Immature natural killer cell (primary cell): ENCODE measurements at regions not wholly inside any gene's neighbourhood (a gene's known extent, or its start where the extent isn't known, plus 50 kb on each side); places are given as distances from the start of the nearest gene placed in this dataset.
"Not testable (repeated sequence)": the region's sequence is repeated elsewhere in the genome, so short reads cannot be mapped to it uniquely, and the experiment has no call there.

ENCODE experiments used
- DNase-seq, 3 donors: peaks; one replicate each; pipeline ENCODE4 v3.0.0; 2022; ENCODE audit warnings: mixed read lengths in 1 of 3
- H3K27ac Mint-ChIP-seq, 6 donors: one replicate each; pipeline ENCODE4 v1.8.0; 2020; ENCODE audit warnings: mixed read lengths in 6 of 6, mild to moderate bottlenecking in 5 of 6, inconsistent platforms in 4 of 6, moderate library complexity in 3 of 6
- H3K27me3 Mint-ChIP-seq, 3 donors: one replicate each; pipeline ENCODE4 v1.8.0; 2020 to 2021; ENCODE audit warnings: low read depth in 3 of 3, mild to moderate bottlenecking in 3 of 3, mixed read lengths in 3 of 3, moderate library complexity in 3 of 3, inconsistent platforms in 1 of 3
- H3K36me3 Mint-ChIP-seq, 3 donors: one replicate each; pipeline ENCODE4 v1.8.0; 2020; ENCODE audit warnings: mixed read lengths in 3 of 3, inconsistent platforms in 2 of 3, mild to moderate bottlenecking in 2 of 3
- H3K4me1 Mint-ChIP-seq, 2 donors: one replicate each; pipeline ENCODE4 v1.8.0; 2020; ENCODE audit warnings: inconsistent platforms in 2 of 2, mild to moderate bottlenecking in 2 of 2, mixed read lengths in 2 of 2, moderate library complexity in 1 of 2
- H3K4me3 Mint-ChIP-seq, 5 donors: one replicate each; pipeline ENCODE4 v1.8.0; 2020; ENCODE audit warnings: mild to moderate bottlenecking in 5 of 5, mixed read lengths in 5 of 5, inconsistent platforms in 3 of 5, moderate library complexity in 3 of 5
- H3K9me3 Mint-ChIP-seq, 6 donors: one replicate each; pipeline ENCODE4 v1.8.0; 2020; ENCODE audit warnings: mild to moderate bottlenecking in 6 of 6, mixed read lengths in 6 of 6, inconsistent platforms in 4 of 6, moderate library complexity in 3 of 6

- Mint-ChIP-seq H3K27me3 (peaks cover 0 to 2% (median 0%) of the 10 kb centered on the region in 3 donors), H3K9me3 (peaks cover 3 to 14% (median 9%) of the 10 kb centered on the region in 6 donors), H3K4me3 (no peak overlapping the region)
These were observed 481.9 kb upstream of the FOXG1 start for GRCh38 chr14:28284546-28285300.

GRCh38 chr14:28294834-28295440 is 471.6 kb upstream of the FOXG1 start:
- no peaks in the 10 kb centered on the region for H3K27me3 Mint-ChIP-seq
- H3K36me3 Mint-ChIP-seq = peaks cover 0 to 7% (median 0%) of the 10 kb centered on the region in 3 donors
- DNase-seq = no peak
- no peak overlapping the region for H3K4me3 Mint-ChIP-seq
- no peaks in the 10 kb centered on the region for H3K4me1 Mint-ChIP-seq
- no peak overlapping the region for H3K27ac Mint-ChIP-seq
- H3K9me3 Mint-ChIP-seq = peaks cover 24 to 77% (median 50%) of the 10 kb centered on the region in 6 donors

More at GRCh38 chr14:28284546-28285300, 481.9 kb upstream of the FOXG1 start:
- H3K4me1 Mint-ChIP-seq = no peaks in the 10 kb centered on the region
- H3K36me3 Mint-ChIP-seq = no peaks in the 10 kb centered on the region
- DNase-seq = no peak
- no peak overlapping the region for H3K27ac Mint-ChIP-seq

- H3K27me3 Mint-ChIP-seq = no peaks in the 10 kb centered on the region
- H3K27ac Mint-ChIP-seq = no peak overlapping the region
- peaks cover 0 to 7% (median 0%) of the 10 kb centered on the region in 3 donors for H3K36me3 Mint-ChIP-seq
- DNase-seq = no peak
- H3K9me3 Mint-ChIP-seq = peaks cover 11 to 63% (median 45%) of the 10 kb centered on the region in 6 donors
- no peaks in the 10 kb centered on the region for H3K4me1 Mint-ChIP-seq
- no peak overlapping the region for H3K4me3 Mint-ChIP-seq
These were observed 469.0 kb upstream of the FOXG1 start for GRCh38 chr14:28297559-28297958.

DNA sequence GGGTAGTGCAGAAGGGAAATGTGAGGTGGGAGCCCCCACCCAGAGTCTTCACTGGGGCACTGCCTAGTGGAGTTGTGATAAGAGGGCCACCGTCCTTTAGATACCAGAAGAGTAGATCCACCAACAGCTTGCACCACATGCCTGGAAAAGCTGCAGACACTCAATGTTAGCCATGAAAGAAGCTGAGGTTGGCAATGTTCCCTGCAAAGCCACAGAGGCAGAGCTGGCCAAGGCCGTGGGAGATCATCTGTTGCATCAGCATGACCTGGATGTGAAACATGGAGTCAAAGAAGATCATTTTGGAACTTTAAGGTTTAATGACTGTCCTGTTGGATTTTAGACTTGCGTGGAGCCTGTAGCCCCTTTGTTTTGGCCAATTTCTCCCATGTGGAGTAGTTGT is 468.4 kb upstream of the FOXG1 start:
- peaks cover 0 to 7% (median 0%) of the 10 kb centered on the region in 3 donors for H3K36me3 Mint-ChIP-seq
- no peak overlapping the region for H3K4me3 Mint-ChIP-seq
- peaks cover 12 to 65% (median 45%) of the 10 kb centered on the region in 6 donors for H3K9me3 Mint-ChIP-seq
- DNase-seq = no peak
- no peaks in the 10 kb centered on the region for H3K27me3 Mint-ChIP-seq
- no peaks in the 10 kb centered on the region for H3K4me1 Mint-ChIP-seq
- no peak overlapping the region for H3K27ac Mint-ChIP-seq

GRCh38 chr14:28299227-28299626 is 467.4 kb upstream of the FOXG1 start:
- Mint-ChIP-seq H3K27ac (no peak overlapping the region), H3K27me3 (no peaks in the 10 kb centered on the region), H3K9me3 (peaks cover 13 to 63% (median 41%) of the 10 kb centered on the region in 6 donors), H3K36me3 (peaks cover 0 to 7% (median 0%) of the 10 kb centered on the region in 3 donors), H3K4me3 (no peak overlapping the region), H3K4me1 (no peaks in the 10 kb centered on the region)
- no peak for DNase-seq

- H3K36me3 Mint-ChIP-seq = peaks cover 0 to 7% (median 0%) of the 10 kb centered on the region in 3 donors
These were observed 466.2 kb upstream of the FOXG1 start for GRCh38 chr14:28300356-28300755.

DNA sequence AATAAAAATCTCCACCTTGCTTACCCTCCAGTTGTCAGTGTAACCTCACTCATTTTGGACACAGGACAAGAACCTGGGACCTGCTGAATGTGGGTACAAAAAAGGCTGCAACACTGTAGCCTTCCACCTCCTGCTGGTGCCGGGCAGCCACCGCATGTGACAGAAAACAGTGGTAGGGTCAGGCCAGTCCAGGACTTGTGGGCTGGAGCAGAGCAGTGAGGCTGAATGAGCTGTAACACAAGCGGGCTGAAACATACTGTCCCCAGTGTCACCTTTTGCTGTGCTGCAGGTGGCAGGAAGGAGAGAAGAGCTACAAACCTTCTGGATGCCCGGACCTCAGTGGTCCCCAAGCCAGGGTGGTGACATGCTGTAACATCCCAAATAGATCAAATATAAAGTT is 465.4 kb upstream of the FOXG1 start:
- H3K27me3 Mint-ChIP-seq = no peaks in the 10 kb centered on the region
- H3K27ac Mint-ChIP-seq = no peak overlapping the region
- H3K4me3 Mint-ChIP-seq = no peak overlapping the region
- no peaks in the 10 kb centered on the region for H3K4me1 Mint-ChIP-seq
- H3K36me3 Mint-ChIP-seq = peaks cover 0 to 7% (median 0%) of the 10 kb centered on the region in 3 donors
- no peak for DNase-seq
- H3K9me3 Mint-ChIP-seq = peaks cover 14 to 52% (median 29%) of the 10 kb centered on the region in 6 donors

More at GRCh38 chr14:28300356-28300755, 466.2 kb upstream of the FOXG1 start:
- Mint-ChIP-seq H3K4me1 (no peaks in the 10 kb centered on the region), H3K4me3 (no peak overlapping the region), H3K27me3 (no peaks in the 10 kb centered on the region), H3K27ac (no peak overlapping the region), H3K9me3 (peaks cover 15 to 55% (median 32%) of the 10 kb centered on the region in 6 donors)
- DNase-seq = no peak

GRCh38 chr14:28303248-28303647 is 463.3 kb upstream of the FOXG1 start:
- Mint-ChIP-seq H3K27me3 (no peaks in the 10 kb centered on the region), H3K9me3 (peaks cover 9 to 47% (median 17%) of the 10 kb centered on the region in 6 donors), H3K36me3 (no peaks in the 10 kb centered on the region), H3K27ac (no peak overlapping the region), H3K4me3 (no peak overlapping the region), H3K4me1 (no peaks in the 10 kb centered on the region)
- no peak for DNase-seq

DNA sequence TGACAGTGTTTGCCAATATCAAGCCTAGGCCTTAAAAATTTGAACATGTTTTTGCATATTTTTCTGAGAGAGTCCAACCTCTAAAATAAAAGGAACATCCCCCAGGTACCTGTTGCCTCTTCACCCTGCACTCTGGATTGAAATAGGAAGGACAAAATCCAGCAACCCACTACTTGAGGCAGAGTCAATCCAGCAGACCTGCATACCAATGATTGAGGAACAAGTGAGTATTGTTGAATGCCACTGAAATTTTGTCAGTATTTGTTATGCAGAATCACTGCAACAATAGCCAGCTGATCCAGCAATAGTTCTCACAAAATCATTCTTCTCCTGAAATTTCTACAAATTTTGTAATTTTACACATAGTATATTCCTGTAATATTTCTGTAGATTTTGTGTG is 460.6 kb upstream of the FOXG1 start:
- H3K4me3 Mint-ChIP-seq = no peak overlapping the region
- H3K4me1 Mint-ChIP-seq = no peaks in the 10 kb centered on the region
- H3K9me3 Mint-ChIP-seq = peaks cover 6 to 41% (median 15%) of the 10 kb centered on the region in 6 donors
- no peaks in the 10 kb centered on the region for H3K36me3 Mint-ChIP-seq
- no peak for DNase-seq
- H3K27me3 Mint-ChIP-seq = no peaks in the 10 kb centered on the region
- H3K27ac Mint-ChIP-seq = no peak overlapping the region

DNA sequence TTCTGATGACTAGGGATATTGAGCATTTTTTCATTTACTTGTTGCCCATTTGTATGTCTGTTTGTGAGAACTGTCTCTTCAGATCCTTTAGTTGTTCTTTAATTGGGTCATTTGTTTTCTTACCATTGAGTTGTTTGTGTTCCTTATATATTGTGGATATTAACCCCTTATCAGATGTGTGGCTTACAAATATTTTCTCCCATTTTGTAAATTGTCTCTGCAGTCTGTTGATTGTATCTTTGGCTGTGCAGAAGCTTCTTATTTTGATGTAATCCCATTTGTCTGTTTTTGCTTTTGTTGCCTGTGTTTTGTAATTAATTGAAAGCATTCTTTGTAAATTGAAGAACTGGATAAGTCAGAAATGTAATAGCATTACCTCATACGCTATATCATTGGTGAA is 459.1 kb upstream of the FOXG1 start:
- DNase-seq = no peak
- Mint-ChIP-seq H3K4me3 (no peak overlapping the region), H3K36me3 (no peaks in the 10 kb centered on the region), H3K9me3 (peaks cover 8 to 47% (median 15%) of the 10 kb centered on the region in 6 donors), H3K4me1 (no peaks in the 10 kb centered on the region), H3K27me3 (no peaks in the 10 kb centered on the region), H3K27ac (no peak overlapping the region)

GRCh38 chr14:28308734-28309133 is 457.9 kb upstream of the FOXG1 start:
- no peaks in the 10 kb centered on the region for H3K4me1 Mint-ChIP-seq

GRCh38 chr14:28317890-28318675 is 448.5 kb upstream of the FOXG1 start:
- H3K27ac Mint-ChIP-seq, H3K4me1 Mint-ChIP-seq, H3K27me3 Mint-ChIP-seq, H3K36me3 Mint-ChIP-seq, DNase-seq, H3K4me3 Mint-ChIP-seq: not testable (repeated sequence)
- peaks cover 0 to 11% (median 6%) of the 10 kb centered on the region in 6 donors for H3K9me3 Mint-ChIP-seq

More at GRCh38 chr14:28308734-28309133, 457.9 kb upstream of the FOXG1 start:
- H3K27ac Mint-ChIP-seq = no peak overlapping the region
- H3K4me3 Mint-ChIP-seq = no peak overlapping the region
- H3K36me3 Mint-ChIP-seq = no peaks in the 10 kb centered on the region
- no peak for DNase-seq
- peaks cover 6 to 36% (median 11%) of the 10 kb centered on the region in 6 donors for H3K9me3 Mint-ChIP-seq
- H3K27me3 Mint-ChIP-seq = no peaks in the 10 kb centered on the region

DNA sequence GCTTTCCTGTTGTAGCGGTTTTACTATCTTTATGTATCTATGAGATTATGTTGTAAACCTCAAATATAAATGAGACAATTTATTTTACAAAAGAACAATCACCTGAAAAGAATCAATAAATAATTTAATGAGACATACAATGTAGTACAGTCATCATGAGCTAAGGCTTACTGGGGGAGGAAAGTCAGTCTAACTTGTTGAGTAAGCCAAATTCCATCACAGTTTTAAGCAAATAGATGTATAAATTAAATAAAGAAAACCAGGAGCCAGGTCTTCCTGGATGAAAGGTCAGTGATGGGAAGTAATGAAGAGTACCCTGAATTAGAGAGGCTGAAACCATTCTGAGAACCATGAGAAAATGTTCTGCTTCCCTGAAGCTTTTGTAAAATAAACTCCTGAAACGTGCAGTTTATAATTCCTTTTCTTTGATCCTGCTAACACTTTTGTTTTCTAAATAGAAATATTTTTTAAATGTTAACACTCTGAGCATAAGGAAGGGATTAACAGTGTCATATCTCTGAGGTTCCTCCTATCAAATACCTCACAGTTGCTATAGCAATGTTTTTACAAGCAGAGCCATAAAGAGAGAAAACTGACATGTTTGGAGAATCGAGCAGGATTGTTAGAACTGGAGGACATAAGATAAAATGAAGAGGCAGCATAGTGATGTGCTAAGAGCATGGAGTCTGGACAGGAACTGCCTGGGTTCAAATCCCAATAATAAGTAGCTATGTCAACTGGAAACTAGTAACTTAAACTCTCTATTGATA is 444.9 kb upstream of the FOXG1 start:
- H3K36me3 Mint-ChIP-seq = no peaks in the 10 kb centered on the region
- H3K4me1 Mint-ChIP-seq = no peaks in the 10 kb centered on the region
- H3K4me3 Mint-ChIP-seq = no peak overlapping the region
- DNase-seq = no peak
- H3K27me3 Mint-ChIP-seq = no peaks in the 10 kb centered on the region
- no peak overlapping the region for H3K27ac Mint-ChIP-seq
- H3K9me3 Mint-ChIP-seq = peaks cover 3 to 14% (median 6%) of the 10 kb centered on the region in 6 donors
